HL-60 (cell line): ENCODE measurements at regions not wholly inside any gene's neighbourhood (a gene's known extent, or its start where the extent isn't known, plus 50 kb on each side); places are given as distances from the start of the nearest gene placed in this dataset.
"Not testable (repeated sequence)": the region's sequence is repeated elsewhere in the genome, so short reads cannot be mapped to it uniquely, and the experiment has no call there.

Experiments
- DNase-seq, 2 experiments: peaks; one replicate each; pipeline ENCODE4 v3.0.0-alpha.2; 2010 to 2020; ENCODE audit warnings: low read depth in 1 of 2, low spot score in 1 of 2
- H3K27ac ChIP-seq: fragments of 250-450 bp; sonication (Bioruptor Pico); replicated peaks from 2 replicates; pipeline ENCODE4 v1.5.1; 2020; ENCODE audit warnings: mild to moderate bottlenecking, moderate library complexity
- H3K27me3 ChIP-seq: fragments of 250-450 bp; sonication (Bioruptor Pico); 2 replicates; pipeline ENCODE4 v1.5.1; 2021; ENCODE audit warnings: mild to moderate bottlenecking, moderate library complexity; ENCODE audit not compliant: insufficient read depth, poor library complexity, severe bottlenecking
- H3K4me3 ChIP-seq: replicated peaks from 2 replicates; pipeline ENCODE4 v1.5.1; 2011; ENCODE audit warnings: mild to moderate bottlenecking, control low read depth, low read length; ENCODE audit not compliant: insufficient read depth
- GABPA ChIP-seq: IDR thresholded peaks from 2 replicates; pipeline ENCODE4 v1.6.1; 2012; ENCODE audit warnings: low read depth
- POLR2AphosphoS5 ChIP-seq: IDR thresholded peaks from 2 replicates; pipeline ENCODE4 v1.6.1; 2012; ENCODE audit warnings: low read depth
- REST ChIP-seq: IDR thresholded peaks from 2 replicates; pipeline ENCODE4 v1.6.1; 2012; ENCODE audit warnings: low read depth; ENCODE audit not compliant: insufficient replicate concordance
- SPI1 ChIP-seq: IDR thresholded peaks from 2 replicates; pipeline ENCODE4 v1.6.1; 2012; ENCODE audit warnings: low read depth, mild to moderate bottlenecking, borderline replicate concordance
- TF ChIP-seq, protein P1 (sequence below): IDR thresholded peaks from one replicate; pipeline ENCODE4 v1.5.1; 2011; ENCODE audit warnings: low read length, control low read depth, inconsistent platforms; ENCODE audit not compliant: insufficient read depth

DNA sequence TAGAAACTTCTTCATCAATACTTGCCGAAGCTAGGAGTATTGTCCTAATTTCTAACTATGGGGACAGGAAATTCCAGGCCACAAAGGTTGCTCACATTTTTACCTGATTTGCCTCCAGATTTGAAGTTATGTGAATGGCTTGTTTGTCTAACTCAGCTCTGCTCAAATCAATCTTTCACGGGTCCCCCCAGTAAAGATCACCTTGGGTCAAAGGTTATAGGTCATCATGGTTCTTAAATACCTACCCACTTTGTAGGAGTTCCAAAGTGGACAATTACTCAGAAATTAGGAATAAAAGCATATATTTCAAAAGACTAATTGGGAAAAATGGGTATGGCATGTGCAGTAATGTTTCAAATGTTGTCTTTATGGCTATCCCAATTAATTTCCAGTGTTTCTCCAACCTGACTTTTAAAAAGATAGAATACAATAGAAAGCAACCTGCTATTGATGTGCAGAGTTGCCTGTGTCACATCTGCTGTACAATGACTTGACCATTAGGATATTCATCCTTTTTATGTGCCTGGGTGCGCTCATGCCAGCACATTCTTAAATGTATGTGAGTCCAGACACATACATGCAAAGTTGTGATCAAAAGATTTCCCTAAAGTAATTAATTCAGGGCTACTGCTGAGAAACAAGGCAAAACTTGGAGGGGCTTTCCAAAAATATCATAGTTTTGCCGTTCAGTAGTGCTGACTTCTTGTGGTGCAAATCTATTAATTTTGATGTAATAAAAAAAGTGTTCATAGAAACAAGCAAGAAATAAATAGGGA lies 126.1 kb downstream of the MYCN start:
- no peak for DNase-seq
- Histone ChIP-seq H3K4me3 (no peak overlapping the region), H3K27me3 (no peaks in the 10 kb centered on the region), H3K27ac (no peak overlapping the region)
- TF ChIP-seq, protein P1, sequence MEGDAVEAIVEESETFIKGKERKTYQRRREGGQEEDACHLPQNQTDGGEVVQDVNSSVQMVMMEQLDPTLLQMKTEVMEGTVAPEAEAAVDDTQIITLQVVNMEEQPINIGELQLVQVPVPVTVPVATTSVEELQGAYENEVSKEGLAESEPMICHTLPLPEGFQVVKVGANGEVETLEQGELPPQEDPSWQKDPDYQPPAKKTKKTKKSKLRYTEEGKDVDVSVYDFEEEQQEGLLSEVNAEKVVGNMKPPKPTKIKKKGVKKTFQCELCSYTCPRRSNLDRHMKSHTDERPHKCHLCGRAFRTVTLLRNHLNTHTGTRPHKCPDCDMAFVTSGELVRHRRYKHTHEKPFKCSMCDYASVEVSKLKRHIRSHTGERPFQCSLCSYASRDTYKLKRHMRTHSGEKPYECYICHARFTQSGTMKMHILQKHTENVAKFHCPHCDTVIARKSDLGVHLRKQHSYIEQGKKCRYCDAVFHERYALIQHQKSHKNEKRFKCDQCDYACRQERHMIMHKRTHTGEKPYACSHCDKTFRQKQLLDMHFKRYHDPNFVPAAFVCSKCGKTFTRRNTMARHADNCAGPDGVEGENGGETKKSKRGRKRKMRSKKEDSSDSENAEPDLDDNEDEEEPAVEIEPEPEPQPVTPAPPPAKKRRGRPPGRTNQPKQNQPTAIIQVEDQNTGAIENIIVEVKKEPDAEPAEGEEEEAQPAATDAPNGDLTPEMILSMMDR, result no peak
- TF ChIP-seq REST (no peak), POLR2AphosphoS5 (no peak), SPI1 (no peak), GABPA (no peak)

- H3K4me3 ChIP-seq, H3K27me3 ChIP-seq, DNase-seq, H3K27ac ChIP-seq: not testable (repeated sequence)
Measured at GRCh38 chr2:16065272-16066069, 125.1 kb downstream of the MYCN start.

GRCh38 chr2:16064745-16065144 lies 124.4 kb downstream of the MYCN start:
- H3K4me3 ChIP-seq, result no peak overlapping the region
- H3K27ac ChIP-seq, result no peak overlapping the region
- no peaks in the 10 kb centered on the region for H3K27me3 ChIP-seq
- TF ChIP-seq POLR2AphosphoS5, result no peak
- TF ChIP-seq REST, result no peak
- TF ChIP-seq, protein P1, result no peak
- no peak for TF ChIP-seq GABPA
- no peak for TF ChIP-seq SPI1
- DNase-seq, result no peak

DNA sequence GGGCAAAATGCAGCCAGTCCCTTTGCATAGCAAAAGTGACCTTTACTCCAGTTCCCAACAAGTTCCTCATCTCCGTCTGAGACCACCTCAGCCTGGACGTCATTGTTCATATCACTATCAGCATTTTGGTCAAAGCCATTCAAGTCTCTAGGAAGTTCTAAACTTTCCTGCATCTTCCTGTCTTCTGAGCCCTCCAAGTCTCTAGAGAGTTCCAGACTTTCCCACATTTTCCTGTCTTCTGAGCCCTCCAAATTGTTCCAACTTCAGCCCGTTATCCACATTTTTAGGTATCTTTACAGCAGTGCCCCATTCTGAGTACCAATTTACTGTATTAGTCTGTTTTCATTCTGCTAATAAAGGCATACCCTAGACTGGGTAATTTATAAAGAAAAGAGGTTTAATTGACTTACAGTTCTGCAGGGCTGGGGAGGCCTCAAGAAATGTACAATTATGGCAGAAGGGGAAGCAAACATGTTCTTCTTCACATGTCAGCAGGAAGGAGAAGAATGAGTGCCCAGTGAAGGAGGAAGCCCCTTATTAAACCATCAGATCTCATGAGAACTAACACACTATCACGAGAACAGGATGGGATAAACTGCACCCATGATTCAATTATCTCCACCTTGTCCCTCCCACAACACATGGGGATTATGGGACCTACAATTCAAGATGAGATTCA lies 123.7 kb downstream of the MYCN start:
- Histone ChIP-seq H3K27ac (no peak overlapping the region), H3K27me3 (no peaks in the 10 kb centered on the region), H3K4me3 (no peak overlapping the region)
- DNase-seq, result no peak
- TF ChIP-seq SPI1 (no peak), GABPA (no peak), REST (no peak), POLR2AphosphoS5 (no peak)
- TF ChIP-seq, protein P1, result no peak
